H1 (cell line): ENCODE measurements at regions not wholly inside any gene's neighbourhood (a gene's known extent, or its start where the extent isn't known, plus 50 kb on each side); places are given as distances from the start of the nearest gene placed in this dataset.

Experiments
- CTCF ChIA-PET: fragments of 300-600 bp; sonication (Branson Sonifier 250); formaldehyde crosslinking; loops from one replicate; lab custom pipeline; 2021; ENCODE audit not compliant: partially characterized antibody; lab: Charles Lee
- POLR2A ChIA-PET: fragments of 300-600 bp; sonication (Branson Sonifier 250); formaldehyde crosslinking; loops from one replicate; lab custom pipeline; 2021; ENCODE audit warnings: inconsistent platforms; ENCODE audit not compliant: partially characterized antibody; lab: Charles Lee
- DNase-seq, 2 experiments: peaks; one replicate each; pipeline versions ENCODE4 v3.0.0 to v3.0.0-alpha.2; 2010 to 2022; ENCODE audit warnings: low spot score in 2 of 2, low read depth in 1 of 2, mixed read lengths in 1 of 2
- FAIRE-seq: peaks from 2 replicates; lab custom pipeline; 2011; peaks lifted over from hg19 to GRCh38; lab: Jason Lieb, UNC
- H2AFZ ChIP-seq: 2 replicates; pipeline ENCODE4 v1.8.1; 2012; ENCODE audit warnings: low read length, inconsistent platforms
- H2AK5ac ChIP-seq: 2 replicates; pipeline ENCODE4 v1.6.1; 2013; ENCODE audit warnings: low read depth, low read length
- H2BK120ac ChIP-seq: replicated peaks from 2 replicates; pipeline ENCODE3; 2013; ENCODE audit warnings: low read depth, low read length, inconsistent platforms
- H2BK12ac ChIP-seq: 2 replicates; pipeline ENCODE4 v1.6.1; 2013; ENCODE audit warnings: low read depth, low read length
- H2BK15ac ChIP-seq: 2 replicates; pipeline ENCODE4 v1.6.1; 2013; ENCODE audit warnings: low read length
- H2BK20ac ChIP-seq: 2 replicates; pipeline ENCODE4 v1.6.1; 2013; ENCODE audit warnings: low read length
- H2BK5ac ChIP-seq: 2 replicates; pipeline ENCODE4 v1.6.1; 2013; ENCODE audit warnings: low read depth, low read length
- H3K14ac ChIP-seq: 2 replicates; pipeline ENCODE4 v1.6.1; 2013; ENCODE audit warnings: inconsistent platforms; ENCODE audit not compliant: insufficient read length
- H3K18ac ChIP-seq: 2 replicates; pipeline ENCODE4 v1.6.1; 2013; ENCODE audit warnings: low read length; ENCODE audit errors: extremely low read depth
- H3K23ac ChIP-seq: 2 replicates; pipeline ENCODE4 v1.6.1; 2013; ENCODE audit warnings: inconsistent platforms; ENCODE audit not compliant: insufficient read length
- H3K23me2 ChIP-seq: 2 replicates; pipeline ENCODE4 v1.6.1; 2013; ENCODE audit warnings: low read depth, low read length
- H3K27ac ChIP-seq: 2 replicates; pipeline ENCODE4 v1.6.1; 2011; ENCODE audit warnings: low read depth, low read length, inconsistent platforms
- H3K27me3 ChIP-seq, 4 experiments: replicated peaks in 1 of 4; 1 replicate in 1 of 4; 2 replicates in 3 of 4; pipeline versions ENCODE4 v1.6.1 to v1.8.1; 2011 to 2013; ENCODE audit warnings: low read length in 3 of 4, mild to moderate bottlenecking in 3 of 4, inconsistent platforms in 2 of 4, mixed read lengths in 2 of 4, moderate library complexity in 1 of 4; ENCODE audit not compliant: control insufficient read depth in 3 of 4, insufficient read depth in 3 of 4; ENCODE audit errors: extremely low read depth in 1 of 4
- H3K36me3 ChIP-seq, 4 experiments: 2 replicates each; pipeline versions ENCODE4 v1.6.1 to v1.8.1; 2011 to 2013; ENCODE audit warnings: mild to moderate bottlenecking in 4 of 4, low read length in 3 of 4, moderate library complexity in 2 of 4, control low read depth in 1 of 4, inconsistent platforms in 1 of 4; ENCODE audit not compliant: insufficient read depth in 4 of 4, control insufficient read depth in 2 of 4
- H3K4ac ChIP-seq: replicated peaks from 2 replicates; pipeline ENCODE3; 2013; ENCODE audit warnings: low read length, low read depth, mixed read lengths, inconsistent platforms; ENCODE audit not compliant: insufficient read length
- H3K4me1 ChIP-seq, 4 experiments: replicated peaks in 1 of 4; 1 replicate in 1 of 4; 2 replicates in 3 of 4; pipeline versions ENCODE4 v1.6.1 to v1.8.1; 2011 to 2013; ENCODE audit warnings: low read length in 3 of 4, inconsistent platforms in 2 of 4, mixed read lengths in 1 of 4; ENCODE audit not compliant: insufficient read depth in 4 of 4, control insufficient read depth in 3 of 4
- H3K4me2 ChIP-seq, 2 experiments: 2 replicates each; pipeline versions ENCODE4 v1.6.1 to v1.8.1; 2011 to 2013; ENCODE audit warnings: low read depth in 2 of 2, low read length in 2 of 2, control low read depth in 1 of 2, inconsistent platforms in 1 of 2, mild to moderate bottlenecking in 1 of 2; ENCODE audit not compliant: insufficient read depth in 1 of 2
- H3K4me3 ChIP-seq, 4 experiments: fragments of 200-600, 300-600 bp in 1 of 4; sonication (generic), shearing (Covaris generic), sonication (Bioruptor Twin) in 1 of 4; 2 replicates each; pipeline versions ENCODE4 v1.5.1 to v1.8.1; 2011 to 2016; ENCODE audit warnings: low read length in 4 of 4, low read depth in 3 of 4, control low read depth in 2 of 4, inconsistent platforms in 2 of 4, mild to moderate bottlenecking in 2 of 4, mixed read lengths in 1 of 4, moderate library complexity in 1 of 4; ENCODE audit not compliant: insufficient read depth in 2 of 4; ENCODE audit errors: extremely low read depth in 1 of 4
- H3K56ac ChIP-seq: replicated peaks from 2 replicates; pipeline ENCODE3; 2013; ENCODE audit warnings: low read depth, mild to moderate bottlenecking, mixed read lengths, low read length, inconsistent platforms; ENCODE audit not compliant: insufficient read length
- H3K79me1 ChIP-seq: 2 replicates; pipeline ENCODE4 v1.6.1; 2013; ENCODE audit warnings: low read depth, low read length, control low read depth
- H3K79me2 ChIP-seq, 2 experiments: 2 replicates each; pipeline versions ENCODE4 v1.6.1 to v1.8.1; 2012 to 2013; ENCODE audit warnings: low read length in 2 of 2, mild to moderate bottlenecking in 2 of 2, inconsistent platforms in 1 of 2; ENCODE audit not compliant: insufficient read depth in 2 of 2, control insufficient read depth in 1 of 2
- H3K9ac ChIP-seq, 4 experiments: replicated peaks in 1 of 4; 1 replicate in 1 of 4; 2 replicates in 3 of 4; pipeline versions ENCODE4 v1.6.1 to v1.8.1; 2011 to 2013; ENCODE audit warnings: low read depth in 3 of 4, low read length in 3 of 4, control low read depth in 2 of 4, mild to moderate bottlenecking in 2 of 4, moderate library complexity in 2 of 4, inconsistent platforms in 1 of 4; ENCODE audit errors: extremely low read depth in 1 of 4
- H3K9me3 ChIP-seq, 2 experiments: 2 replicates each; pipeline versions ENCODE4 v1.6.1 to v1.8.1; 2012 to 2013; ENCODE audit warnings: mild to moderate bottlenecking in 2 of 2, moderate library complexity in 2 of 2, control low read depth in 1 of 2, inconsistent platforms in 1 of 2, low read depth in 1 of 2, low read length in 1 of 2, mixed read lengths in 1 of 2; ENCODE audit not compliant: insufficient read depth in 2 of 2
- H4K20me1 ChIP-seq, 2 experiments: replicated peaks in 1 of 2; 2 replicates each; pipeline versions ENCODE3 to v1.8.1; 2011 to 2013; ENCODE audit warnings: inconsistent platforms in 2 of 2, low read length in 2 of 2, mild to moderate bottlenecking in 1 of 2; ENCODE audit not compliant: insufficient read depth in 2 of 2, control insufficient read depth in 1 of 2
- H4K5ac ChIP-seq: 2 replicates; pipeline ENCODE4 v1.6.1; 2013; ENCODE audit warnings: low read length, low read depth, mixed read lengths, inconsistent platforms; ENCODE audit not compliant: insufficient read length
- H4K8ac ChIP-seq: 2 replicates; pipeline ENCODE4 v1.8.0; 2013; ENCODE audit warnings: mild to moderate bottlenecking, moderate library complexity, low read length, inconsistent platforms; ENCODE audit not compliant: insufficient read depth; ENCODE audit errors: extremely low read depth
- H4K91ac ChIP-seq: replicated peaks from 2 replicates; pipeline ENCODE3; 2013; ENCODE audit warnings: low read length, mixed read lengths, inconsistent platforms; ENCODE audit not compliant: insufficient read length
- ASH2L ChIP-seq: fragments of 200-600, 300-600 bp; sonication (generic); IDR thresholded peaks from one replicate; pipeline ENCODE4 v1.7.1; 2017; ENCODE audit warnings: low read length
- PHF8 ChIP-seq: fragments of 200-600 bp; sonication (generic); conservative IDR thresholded peaks from 2 replicates; pipeline ENCODE4 v1.7.1; 2012; ENCODE audit warnings: low read depth, mild to moderate bottlenecking, inconsistent platforms, low read length, moderate library complexity
- TEAD4 ChIP-seq: IDR thresholded peaks from 2 replicates; pipeline ENCODE4 v1.6.1; 2012; ENCODE audit warnings: low read depth, low read length, inconsistent platforms, mixed read lengths
- WGBS, 2 experiments: shearing (Covaris generic) in 1 of 2; methylation state at CpG; one replicate each; pipeline versions ENCODE4 v1.1.6 to v1.1.7; 2013 to 2015; ENCODE audit warnings: low lambda C conversion rate in 2 of 2, mixed read lengths in 2 of 2, inconsistent platforms in 1 of 2, low coverage in 1 of 2, missing lambda C conversion rate in 1 of 2; ENCODE audit not compliant: insufficient replicate concordance in 2 of 2, insufficient coverage in 1 of 2, insufficient read length in 1 of 2; ENCODE audit errors: extremely low coverage in 1 of 2, missing lambda C conversion rate in 1 of 2; 5-methylcytosine and 5-hydroxymethylcytosine counted together

DNA sequence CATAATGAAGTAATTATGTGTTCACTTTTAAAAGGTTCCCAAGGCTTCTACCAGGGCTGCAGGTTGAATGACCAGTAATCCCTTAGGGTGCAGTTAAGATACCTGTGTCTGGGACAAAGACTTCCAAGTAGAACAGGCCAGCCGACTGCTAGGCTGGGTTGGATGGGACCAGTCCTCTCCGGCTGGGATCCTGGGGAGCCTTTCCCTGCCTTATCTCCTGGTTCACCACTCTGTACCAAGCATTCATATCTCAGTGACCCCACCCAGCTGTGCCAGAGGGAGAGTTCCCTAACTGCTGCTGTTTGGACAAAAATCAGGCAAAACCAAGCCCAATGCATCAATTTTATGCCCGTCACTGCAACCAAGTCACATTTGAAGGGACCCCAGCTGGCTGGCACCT, 116.2 kb upstream of the ATP1A1 start:
- Histone ChIP-seq H2AK5ac (no peak overlapping the region), H3K9ac (no peak overlapping the region)
- TF ChIP-seq PHF8: no peak
- no peak for TF ChIP-seq ASH2L
- no peak for TF ChIP-seq TEAD4
- TF ChIP-seq, all 59 proteins: peak for 0
- H4K8ac ChIP-seq: no peak overlapping the region
- no peak overlapping the region for H3K27ac ChIP-seq
- no peak overlapping the region for H4K5ac ChIP-seq
- H2BK20ac ChIP-seq: no peak overlapping the region
- no peak for DNase-seq
- peaks cover 0 to 7% (median 0%) of the 10 kb centered on the region in 4 experiments; a peak in 1 of 7 replicates for H3K4me1 ChIP-seq
- no peaks in the 10 kb centered on the region for H3K9me3 ChIP-seq
- no peak overlapping the region for H3K4ac ChIP-seq
- no peak overlapping the region for H2BK120ac ChIP-seq
- no peaks in the 10 kb centered on the region for H3K36me3 ChIP-seq
- no peaks in the 10 kb centered on the region for H3K27me3 ChIP-seq
- H4K20me1 ChIP-seq: no peaks in the 10 kb centered on the region
- H3K79me2 ChIP-seq: no peaks in the 10 kb centered on the region
- no peak overlapping the region for H4K91ac ChIP-seq
- H2AFZ ChIP-seq: no peak overlapping the region
- H3K18ac ChIP-seq: no peak overlapping the region
- no peak overlapping the region for H3K56ac ChIP-seq
- no peak overlapping the region for H2BK15ac ChIP-seq
- H3K79me1 ChIP-seq: no peaks in the 10 kb centered on the region
- no peak overlapping the region for H3K14ac ChIP-seq
- no peaks in the 10 kb centered on the region for H3K23me2 ChIP-seq
- no peak overlapping the region for H2BK5ac ChIP-seq
- H3K23ac ChIP-seq: no peak overlapping the region
- ChIA-PET POLR2A (no interaction called here), CTCF (interaction anchor here (1.0 to 1.6 kb wide), 2 partner anchors 118 to 242 kb away, joined by 3 read pairs; no protein-coding TSS in a partner anchor)
- H3K4me3 ChIP-seq: no peak overlapping the region
- H2BK12ac ChIP-seq: no peak overlapping the region
- no peak for FAIRE-seq
- WGBS, 2 experiments: 93% methylated on average over 3 of the region's 3 CpGs; no CpG with 5 or more reads in 1 of the 2 experiments
- H3K4me2 ChIP-seq: no peak overlapping the region
